Right ventricle myocardium inferior (tissue), 1 donor: ENCODE measurements at regions not wholly inside any gene's neighbourhood (a gene's known extent, or its start where the extent isn't known, plus 50 kb on each side); places are given as distances from the start of the nearest gene placed in this dataset.
A peak's percentile ranks its signal among the peaks of the same experiment; 100 is the strongest.

Experiments used
- ATAC-seq: fragments of 200-7000 bp; cut with Tn5 transposase; one replicate; pipeline ENCODE4 v1.9.1; 2020; ENCODE audit warnings: mild to moderate bottlenecking, moderate library complexity
- DNase-seq: peaks from one replicate; pipeline ENCODE4 v3.0.0; 2021; ENCODE audit errors: missing footprints
- intact Hi-C: fragments of 100-400 bp; cut with DNase I; formaldehyde crosslinking; loops from one replicate; pipeline ENCODE4 v1.11.0; 2022
- donor health status: DM: no; HTN: yes; CAD: no; lungs with severe emphysema.

DNA sequence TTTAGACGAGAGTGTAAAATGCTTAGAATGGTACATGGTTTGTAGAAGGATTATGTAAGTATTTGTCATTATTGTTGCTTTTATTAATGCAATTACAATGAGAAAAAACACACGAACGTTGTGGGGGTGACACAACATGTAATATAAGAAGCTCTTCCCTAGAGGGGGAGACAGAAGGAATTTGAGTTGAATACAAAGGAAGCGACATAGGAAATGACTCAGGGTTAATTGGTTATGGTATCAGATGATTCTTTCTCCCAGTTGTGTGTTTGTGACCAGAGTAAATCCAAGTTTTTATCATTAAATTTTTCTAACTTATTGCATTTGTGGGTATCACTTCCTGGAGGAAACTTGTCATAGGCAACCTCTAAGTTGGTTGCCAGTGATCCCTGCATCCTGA is 625.6 kb upstream of the CDH2 start:
- no peak for ATAC-seq
- intact Hi-C loops = no loop called here
- DNase-seq = no peak

DNA sequence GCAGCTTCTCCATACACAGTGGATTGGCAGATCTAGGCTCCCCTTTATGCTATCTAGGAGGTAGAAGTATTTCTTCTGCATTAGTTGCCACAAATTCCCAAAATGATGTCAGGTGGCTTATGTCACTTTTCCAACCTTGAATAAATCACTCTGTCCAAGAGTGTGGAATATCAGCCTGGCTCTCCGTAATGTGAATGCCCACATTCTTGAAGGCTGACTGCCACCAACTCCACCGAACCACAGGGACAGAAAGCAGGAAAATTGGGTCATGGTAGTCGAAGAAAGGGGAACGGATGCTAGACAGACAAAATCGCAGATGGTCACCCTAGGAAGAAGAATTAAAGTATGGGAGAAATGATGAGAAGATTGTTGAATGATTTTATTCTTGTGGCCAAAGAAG is 624.9 kb upstream of the CDH2 start:
- DNase-seq (no peak), ATAC-seq (no peak)
- intact Hi-C loops = no loop called here

DNA sequence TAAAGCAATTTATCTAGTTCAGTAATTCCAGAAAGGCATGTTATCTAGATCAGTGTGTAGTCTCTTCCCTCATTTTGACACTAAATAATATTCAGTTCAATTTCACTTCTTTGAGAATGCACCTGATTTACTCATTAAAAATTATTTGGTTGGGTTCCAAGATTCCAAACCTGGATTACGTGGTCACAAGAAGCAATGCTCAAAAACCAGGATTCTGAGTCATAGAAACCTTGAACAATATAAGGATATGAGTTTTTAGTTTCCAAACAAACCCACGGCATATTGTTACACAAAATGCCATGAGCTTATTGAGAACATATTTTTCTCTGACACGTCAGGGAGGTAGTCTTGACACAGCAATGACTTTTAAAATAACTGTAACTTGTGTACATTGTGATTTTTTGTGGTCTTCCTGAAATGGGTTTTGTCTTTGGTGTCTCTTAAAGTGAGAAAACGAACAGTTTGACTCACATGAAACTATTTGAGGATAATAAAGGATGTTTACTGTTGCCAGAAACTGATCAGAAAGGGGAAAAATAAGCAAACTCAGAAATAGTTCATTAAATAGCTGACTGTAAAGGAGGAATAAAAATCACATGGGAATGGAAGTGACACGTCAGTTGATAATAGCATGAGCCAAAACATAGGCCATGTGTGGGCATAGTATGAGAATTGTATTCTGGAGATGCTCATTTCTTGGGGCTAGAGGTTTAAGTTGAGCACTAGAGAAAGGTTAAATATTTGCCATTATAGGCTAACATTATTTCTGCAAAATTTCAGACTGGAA is 617.7 kb upstream of the CDH2 start:
- no peak for ATAC-seq

DNA sequence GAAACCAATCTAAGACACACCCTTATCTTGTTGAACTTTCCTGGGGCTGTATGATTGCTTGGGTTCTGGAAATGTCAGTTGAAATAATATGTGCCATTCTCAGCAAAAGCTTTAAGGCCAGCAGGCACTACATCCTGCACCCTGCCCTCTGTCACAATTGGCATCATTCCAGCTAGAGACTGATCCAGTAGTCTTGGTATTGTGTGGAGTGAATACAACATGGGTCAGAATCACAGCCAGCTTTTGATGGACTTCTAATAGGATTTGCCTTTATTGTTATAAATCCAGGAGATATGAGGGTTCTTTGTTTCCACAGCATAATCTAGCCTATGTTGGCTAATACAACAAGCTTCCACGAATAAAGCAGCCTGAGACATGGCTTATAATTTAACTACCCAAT is 617.0 kb upstream of the CDH2 start:
- DNase-seq = no peak
- ATAC-seq = no peak
- intact Hi-C loops = no loop called here

More for the DNA sequence above, 617.7 kb upstream of the CDH2 start:
- intact Hi-C loops = no loop called here
- DNase-seq = no peak

DNA sequence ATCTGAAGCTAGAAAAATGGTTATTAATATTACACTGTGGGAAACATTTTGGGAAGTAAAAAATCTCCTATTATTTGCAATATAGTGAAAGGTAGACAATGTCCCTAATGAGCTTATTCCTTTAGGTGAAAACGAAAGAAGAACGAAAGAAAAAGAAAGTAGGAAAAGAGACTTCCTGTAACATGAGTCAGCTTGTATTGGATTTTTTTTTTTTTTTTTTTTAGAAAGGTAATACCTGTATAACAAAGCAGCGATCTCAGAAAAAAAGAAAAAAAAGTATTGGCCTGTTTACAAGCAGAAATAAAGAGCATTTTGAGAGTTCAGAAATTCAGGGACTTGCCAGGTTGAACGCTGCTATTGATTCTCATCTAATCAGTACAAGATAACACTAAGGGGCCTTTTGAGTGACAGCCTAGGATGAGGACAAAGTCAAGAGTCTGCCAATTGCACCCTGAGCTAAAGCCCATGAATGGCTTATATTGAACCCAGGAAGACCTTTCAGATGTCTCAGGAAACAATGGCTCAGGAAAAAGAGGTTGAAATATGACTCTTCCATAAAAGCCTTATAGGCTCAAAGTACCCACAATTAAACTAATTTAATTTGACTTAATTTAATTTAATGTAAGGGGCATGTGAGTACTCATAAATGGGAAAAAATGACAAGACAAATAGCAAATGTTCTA is 615.6 kb upstream of the CDH2 start:
- intact Hi-C loops = no loop called here
- no peak for DNase-seq
- no peak for ATAC-seq

DNA sequence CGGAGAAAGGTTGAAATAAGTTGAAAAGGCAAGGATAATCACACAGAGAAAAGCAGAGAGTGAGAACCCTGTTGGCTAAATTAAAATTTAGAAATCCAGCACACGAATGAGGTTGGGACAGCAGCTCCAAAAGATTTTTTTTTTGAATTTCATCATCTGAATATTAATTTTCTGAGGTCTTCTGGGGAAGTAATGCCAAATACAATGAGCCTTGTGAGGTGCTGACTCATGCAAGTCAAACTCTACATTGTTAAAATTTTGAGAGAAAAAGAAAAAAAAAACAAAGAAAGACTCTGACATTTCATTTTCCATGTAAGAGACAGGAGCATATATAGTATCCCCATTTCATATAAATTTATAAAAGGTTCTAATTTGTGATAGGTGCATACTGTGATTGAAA is 614.2 kb upstream of the CDH2 start:
- DNase-seq = no peak
- no peak for ATAC-seq
- intact Hi-C loops = no loop called here

DNA sequence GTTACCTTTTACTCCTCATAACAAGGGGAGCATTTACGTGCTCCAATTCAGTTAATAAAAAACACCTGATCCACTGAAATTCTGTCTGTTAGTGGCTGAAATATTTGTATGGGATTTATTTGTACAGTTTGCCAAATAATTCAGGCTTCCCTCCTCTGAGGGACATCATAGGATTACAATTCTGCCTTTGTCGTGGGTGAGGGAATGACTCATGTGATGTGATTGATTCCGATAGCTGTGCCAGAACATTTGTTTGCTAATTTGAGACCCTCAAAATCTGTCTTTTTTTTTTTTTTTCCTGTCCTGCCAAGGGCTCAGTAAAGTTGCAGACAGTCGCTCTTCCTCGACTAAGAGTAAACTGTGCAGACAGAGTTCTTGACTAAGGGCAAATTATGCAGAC is 612.6 kb upstream of the CDH2 start:
- intact Hi-C loops = no loop called here
- DNase-seq (no peak), ATAC-seq (no peak)

DNA sequence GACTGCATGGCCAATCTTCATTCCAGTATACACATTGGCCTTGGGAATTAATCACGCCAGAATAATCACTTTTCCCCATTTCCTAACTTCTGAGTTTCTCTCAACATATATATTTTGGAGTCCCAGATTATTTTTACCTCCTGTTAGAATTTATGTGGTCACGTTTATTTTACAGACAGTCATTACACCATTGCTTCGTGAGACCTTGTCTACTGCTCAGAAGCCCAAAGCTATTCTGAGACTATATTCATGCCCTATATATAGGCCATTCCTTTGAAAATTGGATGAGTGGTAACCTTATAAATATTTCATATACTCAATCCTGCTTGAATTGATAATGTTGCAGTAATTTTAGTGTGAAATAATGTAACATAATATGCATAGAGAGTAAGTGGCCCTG is 610.0 kb upstream of the CDH2 start:
- ATAC-seq = no peak
- DNase-seq = no peak
- intact Hi-C loops = no loop called here

DNA sequence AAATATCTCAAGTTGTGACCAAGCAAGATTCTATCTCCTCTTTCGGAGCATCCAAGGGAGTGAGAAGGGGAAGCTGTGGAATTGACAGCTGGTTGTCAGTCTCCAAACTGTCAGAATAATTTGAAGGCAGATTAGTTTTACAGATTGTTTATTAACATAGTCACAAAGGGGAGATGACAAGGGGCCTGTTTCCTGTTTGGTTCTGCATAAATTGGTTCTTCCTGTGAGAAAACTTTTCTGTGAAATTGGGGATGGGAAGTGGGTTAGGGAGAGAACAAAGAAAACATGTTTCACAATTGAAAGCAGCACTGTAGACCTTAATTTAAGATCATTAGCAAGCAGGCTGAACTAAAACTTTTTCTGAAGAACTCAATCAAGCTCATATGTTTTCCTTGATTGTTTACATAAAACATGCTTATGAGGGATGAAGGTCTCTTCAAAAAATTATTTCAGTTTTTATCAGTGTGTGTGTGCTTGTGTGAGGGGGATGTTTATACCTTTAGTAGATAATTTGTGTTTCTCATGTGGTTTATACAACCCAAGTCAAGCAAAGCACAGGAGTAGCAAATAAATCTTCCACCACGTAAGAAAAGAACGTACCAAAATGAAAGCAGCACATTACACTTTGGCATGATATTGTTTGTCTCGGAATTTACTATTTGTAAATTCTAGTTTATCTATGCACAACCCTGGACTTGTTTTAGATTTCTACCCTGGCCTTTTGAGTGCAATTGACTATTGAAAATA is 604.9 kb upstream of the CDH2 start:
- intact Hi-C loops = no loop called here
- DNase-seq (no peak), ATAC-seq (no peak)

DNA sequence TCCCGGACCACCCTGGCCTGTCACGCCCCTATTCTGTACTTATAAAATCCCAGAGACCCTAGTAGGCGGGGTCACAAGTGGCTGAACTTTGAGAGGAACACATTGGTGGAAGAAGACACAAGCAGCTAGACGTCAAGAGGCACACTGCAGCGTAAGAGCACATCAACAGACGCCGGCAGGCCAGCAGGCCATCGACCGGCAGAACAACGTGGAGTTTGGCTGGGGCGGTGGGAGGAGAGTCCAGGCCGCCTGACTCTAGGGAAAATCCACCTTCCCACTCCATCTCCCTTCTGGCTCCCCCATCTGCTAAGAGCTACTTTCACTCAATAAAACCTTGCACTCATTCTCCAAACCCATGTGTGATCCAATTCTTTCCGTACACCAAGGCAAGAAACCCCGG is 601.8 kb upstream of the CDH2 start:
- ATAC-seq (no peak), DNase-seq (no peak)
- intact Hi-C loops = no loop called here

DNA sequence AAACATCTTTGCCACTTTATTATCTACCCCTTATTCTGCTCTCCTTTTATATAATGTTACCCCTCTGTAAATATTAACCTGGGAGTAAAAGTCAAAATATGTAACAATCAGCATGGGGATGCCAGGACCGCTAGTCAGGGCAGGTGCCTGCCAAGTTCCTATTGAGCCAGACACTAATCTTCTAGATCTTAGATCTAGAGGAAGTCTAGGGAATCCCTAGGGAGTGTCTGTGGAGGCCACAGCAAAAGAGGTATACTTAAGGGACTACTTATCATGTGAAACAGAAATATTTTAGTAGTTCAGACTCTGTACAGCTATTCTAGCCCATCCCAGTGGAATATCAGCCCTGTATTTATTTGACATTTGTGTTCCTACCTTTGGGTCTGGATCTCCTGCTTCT is 600.8 kb upstream of the CDH2 start:
- intact Hi-C loops = no loop called here
- no peak for DNase-seq
- ATAC-seq = no peak

DNA sequence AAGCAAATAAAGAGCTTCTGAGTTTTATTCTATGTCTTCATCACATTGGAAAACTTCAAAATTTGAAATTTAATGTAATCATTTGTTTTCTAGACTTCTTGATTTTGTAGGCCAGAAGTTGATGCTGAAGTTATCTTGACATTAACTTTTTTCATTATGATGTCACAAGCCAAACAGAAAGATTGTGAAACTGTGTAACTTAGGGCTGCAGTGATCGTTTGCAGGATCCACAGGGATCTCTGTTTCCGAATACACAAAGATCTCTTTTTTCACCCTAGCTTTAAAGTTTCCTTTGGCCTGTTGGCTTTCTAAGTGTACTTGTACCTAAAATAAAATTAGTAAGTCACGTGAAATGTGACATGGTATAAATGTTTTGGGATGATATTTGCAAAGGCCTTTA is 594.9 kb upstream of the CDH2 start:
- no peak for DNase-seq
- peak; percentile 44 for ATAC-seq
- intact Hi-C loops = no loop called here

DNA sequence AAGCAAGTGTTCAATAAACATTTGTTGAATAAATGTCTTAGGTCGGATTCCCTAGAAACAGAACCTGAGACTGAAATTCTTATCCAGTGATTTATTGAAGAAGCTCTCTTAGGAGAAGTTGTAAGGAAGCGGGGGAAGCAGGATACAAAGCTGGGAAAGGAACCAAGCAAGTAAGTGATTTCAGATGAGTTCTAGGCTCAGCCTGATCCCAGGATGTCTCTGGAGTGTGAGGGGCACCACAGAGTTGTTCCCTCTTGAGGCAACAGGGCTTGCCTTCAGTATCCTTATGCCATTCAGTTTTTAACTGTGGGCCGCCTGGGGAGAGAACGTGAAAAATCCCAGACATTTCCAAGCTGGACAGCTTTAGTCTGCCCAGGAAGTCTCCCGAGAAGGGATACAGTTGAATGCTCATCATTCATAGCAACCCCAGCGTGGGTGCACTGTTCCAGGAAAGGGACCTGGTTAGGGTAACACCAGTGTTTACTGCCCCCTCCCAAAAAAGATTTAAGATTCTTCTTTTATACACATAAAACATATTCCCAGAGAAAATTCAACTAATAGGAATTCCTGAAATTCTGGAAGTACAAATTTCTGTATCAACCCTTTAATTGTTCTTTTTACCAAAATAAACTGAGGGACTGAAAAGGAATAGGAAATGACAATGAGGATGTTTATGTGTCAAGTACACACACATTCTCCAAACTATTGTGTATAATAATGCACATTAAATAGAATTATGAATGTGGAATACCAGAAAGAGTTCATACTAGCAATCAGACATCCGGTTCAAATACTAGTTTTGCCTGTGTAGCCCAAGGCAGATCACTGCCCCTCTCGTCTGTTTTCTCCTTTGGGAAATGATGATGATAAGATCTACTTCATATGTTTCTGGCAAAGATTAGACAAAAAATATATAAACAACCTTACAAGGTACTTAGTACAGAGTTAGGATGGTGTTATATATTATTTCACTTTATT is 592.1 kb upstream of the CDH2 start:
- intact Hi-C loops = no loop called here
- ATAC-seq (no peak), DNase-seq (no peak)

DNA sequence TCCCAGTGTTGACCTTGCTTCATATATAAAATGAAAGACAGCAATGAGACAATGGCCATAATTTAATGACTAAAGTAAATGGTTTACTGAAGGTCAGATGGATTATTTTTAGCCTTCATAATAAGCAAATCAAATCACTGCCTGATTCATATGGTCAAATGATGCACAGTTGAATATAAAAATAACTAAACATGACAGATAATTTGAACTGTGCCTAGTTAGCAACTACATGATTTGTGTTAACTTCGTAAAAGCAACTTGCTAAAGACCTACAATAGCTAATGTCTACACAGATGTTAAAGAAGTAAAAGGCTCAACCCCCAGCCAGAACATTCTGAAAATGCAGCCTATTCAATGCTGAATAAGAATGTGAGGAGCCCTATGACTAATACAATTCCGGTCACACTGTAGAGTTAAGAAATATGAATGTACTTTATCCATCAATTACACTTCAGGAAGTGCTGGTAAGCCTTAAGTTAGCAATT is 590.8 kb upstream of the CDH2 start:
- intact Hi-C loops = no loop called here
- DNase-seq (no peak), ATAC-seq (no peak)

DNA sequence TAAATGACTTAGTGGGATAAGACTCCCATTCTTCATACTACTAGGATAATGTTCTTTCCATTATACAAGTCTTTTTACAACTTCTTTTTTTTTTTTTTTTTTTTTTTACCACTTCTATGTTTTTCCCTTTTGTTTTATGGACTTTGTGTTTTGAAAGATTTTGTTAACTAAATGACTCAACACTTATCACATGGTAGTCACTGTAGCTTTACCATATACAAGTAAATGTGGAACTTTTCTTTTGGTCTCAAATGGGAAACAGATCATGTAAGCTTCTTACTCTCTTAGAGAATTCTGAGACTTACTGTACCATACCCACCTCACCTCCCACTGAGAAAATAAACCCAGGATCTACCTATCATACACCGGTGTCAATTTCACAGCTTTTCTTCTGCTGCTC is 590.3 kb upstream of the CDH2 start:
- ATAC-seq = no peak
- DNase-seq = no peak
- intact Hi-C loops = no loop called here

DNA sequence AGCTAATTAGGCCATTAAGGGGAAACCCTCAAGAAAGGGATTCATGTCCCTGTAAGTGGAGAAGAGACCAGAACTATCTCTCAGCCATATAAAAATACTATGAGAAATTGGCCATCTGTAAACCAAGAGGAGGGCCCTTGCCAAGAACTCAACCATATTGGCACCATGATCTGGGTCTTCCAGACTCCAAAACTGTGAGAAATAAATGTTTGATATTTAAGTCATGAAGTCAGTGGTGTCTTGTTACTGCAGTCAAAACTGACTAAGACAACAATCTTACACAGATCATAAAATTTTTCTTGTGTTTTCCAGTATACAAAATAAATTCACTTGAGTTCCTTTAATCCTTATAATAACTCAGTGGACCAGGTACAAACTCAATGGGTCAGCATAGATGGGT is 589.8 kb upstream of the CDH2 start:
- ATAC-seq = no peak
- DNase-seq = no peak
- intact Hi-C loops = no loop called here

DNA sequence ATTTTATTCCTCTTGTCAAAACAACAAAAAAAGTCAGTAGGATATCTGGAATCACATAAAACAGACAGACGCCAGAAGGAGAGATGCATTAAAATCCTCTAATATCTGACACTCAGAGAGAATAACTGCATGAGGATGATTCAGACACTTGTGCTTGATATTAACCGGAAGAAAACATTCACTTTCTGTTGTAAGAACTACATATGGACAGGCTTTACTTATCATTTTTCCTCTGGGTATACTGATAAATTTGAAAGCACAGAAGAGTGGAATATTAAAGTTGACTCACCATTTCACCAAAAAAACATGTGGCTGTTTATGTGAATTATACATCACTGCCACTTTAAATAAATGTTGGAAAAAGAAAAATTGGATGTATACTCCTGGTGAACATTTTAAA is 589.1 kb upstream of the CDH2 start:
- intact Hi-C loops = no loop called here
- DNase-seq = no peak
- no peak for ATAC-seq

DNA sequence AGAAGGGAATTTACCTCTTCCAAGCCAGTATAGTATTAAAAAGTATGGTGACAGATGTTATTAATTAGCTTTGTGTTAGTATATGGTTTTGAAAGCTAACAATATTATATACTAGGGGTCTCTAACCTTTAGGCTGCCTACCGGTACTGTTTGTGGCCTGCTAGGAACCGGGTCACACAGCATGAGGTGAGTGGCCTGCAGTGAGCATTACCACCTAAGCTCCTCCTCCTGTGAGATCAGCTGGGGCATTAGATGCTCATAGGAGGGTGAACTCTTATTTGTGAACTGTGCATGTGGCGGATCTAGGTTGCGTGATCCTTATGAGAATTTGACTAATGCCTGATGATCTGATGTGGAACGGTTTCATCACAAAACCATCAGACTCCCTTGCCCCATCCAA is 583.4 kb upstream of the CDH2 start:
- intact Hi-C loops = no loop called here
- ATAC-seq (no peak), DNase-seq (no peak)

DNA sequence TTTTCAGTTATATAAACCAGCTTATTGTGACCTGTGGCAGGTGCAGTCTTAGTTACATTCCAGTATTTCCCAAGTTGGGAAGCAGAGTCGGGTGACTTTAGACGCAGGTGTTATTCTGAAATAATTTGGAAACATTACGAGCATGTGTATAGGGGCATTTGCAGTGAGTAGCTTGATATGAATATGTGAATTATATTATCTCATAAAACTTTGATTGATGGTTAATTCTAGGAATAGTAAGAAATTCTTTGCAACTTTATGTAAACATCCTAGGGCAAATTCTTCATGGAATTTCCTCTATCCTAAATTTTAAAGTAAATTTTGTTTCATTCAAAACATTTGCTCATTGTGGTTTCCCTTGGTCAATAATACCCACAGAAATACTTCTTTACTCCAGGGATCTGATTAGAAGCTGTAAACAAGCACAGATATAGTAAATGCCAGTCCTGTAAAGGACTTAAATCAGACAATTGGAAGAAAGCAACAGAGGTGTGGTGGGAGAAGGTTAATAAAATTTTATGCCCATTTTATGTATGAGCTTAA is 580.6 kb upstream of the CDH2 start:
- DNase-seq (no peak), ATAC-seq (no peak)
- intact Hi-C loops = no loop called here
